ENCODE measurements at regions not wholly inside any gene's neighbourhood (a gene's known extent, or its start where the extent isn't known, plus 50 kb on each side); places are given as distances from the start of the nearest gene placed in this dataset.

DNA sequence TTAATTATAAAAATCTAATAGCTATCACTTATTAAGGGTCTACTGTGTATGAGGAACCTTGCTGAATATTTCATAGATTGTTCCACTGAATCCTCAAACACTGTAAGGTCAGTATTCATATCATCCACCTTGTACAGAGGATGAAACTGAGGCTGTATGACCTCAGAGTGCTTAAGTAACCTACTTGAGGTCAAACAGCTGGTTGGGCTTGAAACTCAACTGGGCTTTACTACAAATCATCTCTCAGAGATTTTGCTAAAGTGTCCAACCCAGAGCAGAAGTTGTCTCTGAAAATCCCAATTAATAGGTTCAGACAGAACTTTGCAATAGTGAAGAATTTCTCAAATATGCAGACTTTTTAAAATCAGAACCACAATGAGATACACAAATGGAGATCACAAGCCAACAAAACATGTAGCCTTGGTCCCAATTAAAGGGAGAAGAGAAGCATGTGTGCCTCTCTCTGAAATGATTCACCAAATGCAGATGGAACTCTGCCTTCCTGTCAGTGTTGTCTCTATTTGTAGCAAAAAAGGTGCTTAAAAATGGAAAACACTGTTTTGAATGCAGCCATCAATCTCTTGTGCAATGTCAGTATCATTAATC lies 131.4 kb downstream of the FAM114A2 start:
- Mint-ChIP-seq H3K36me3 (ENCODE audit: low read depth) (no peaks in the 10 kb centered on the region), H3K9me3 (no peaks in the 10 kb centered on the region), H3K27ac (no peak overlapping the region)

GRCh38 chr5:153905219-153905618 lies 133.5 kb downstream of the FAM114A2 start:
- H3K27ac Mint-ChIP-seq: no peak overlapping the region
- H3K4me3 Mint-ChIP-seq: no peak overlapping the region
- no peaks in the 10 kb centered on the region for H3K9me3 Mint-ChIP-seq
- H3K4me1 Mint-ChIP-seq: no peaks in the 10 kb centered on the region
- H3K36me3 Mint-ChIP-seq (ENCODE audit: low read depth): no peaks in the 10 kb centered on the region
- no peak for DNase-seq
- no peaks in the 10 kb centered on the region for H3K27me3 Mint-ChIP-seq (ENCODE audit: low read depth, poor library complexity)
- TF ChIP-seq, protein P1, sequence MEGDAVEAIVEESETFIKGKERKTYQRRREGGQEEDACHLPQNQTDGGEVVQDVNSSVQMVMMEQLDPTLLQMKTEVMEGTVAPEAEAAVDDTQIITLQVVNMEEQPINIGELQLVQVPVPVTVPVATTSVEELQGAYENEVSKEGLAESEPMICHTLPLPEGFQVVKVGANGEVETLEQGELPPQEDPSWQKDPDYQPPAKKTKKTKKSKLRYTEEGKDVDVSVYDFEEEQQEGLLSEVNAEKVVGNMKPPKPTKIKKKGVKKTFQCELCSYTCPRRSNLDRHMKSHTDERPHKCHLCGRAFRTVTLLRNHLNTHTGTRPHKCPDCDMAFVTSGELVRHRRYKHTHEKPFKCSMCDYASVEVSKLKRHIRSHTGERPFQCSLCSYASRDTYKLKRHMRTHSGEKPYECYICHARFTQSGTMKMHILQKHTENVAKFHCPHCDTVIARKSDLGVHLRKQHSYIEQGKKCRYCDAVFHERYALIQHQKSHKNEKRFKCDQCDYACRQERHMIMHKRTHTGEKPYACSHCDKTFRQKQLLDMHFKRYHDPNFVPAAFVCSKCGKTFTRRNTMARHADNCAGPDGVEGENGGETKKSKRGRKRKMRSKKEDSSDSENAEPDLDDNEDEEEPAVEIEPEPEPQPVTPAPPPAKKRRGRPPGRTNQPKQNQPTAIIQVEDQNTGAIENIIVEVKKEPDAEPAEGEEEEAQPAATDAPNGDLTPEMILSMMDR (IDR thresholded peaks at IDR 0.05): no peak

More for the DNA sequence above, 131.4 kb downstream of the FAM114A2 start:
- TF ChIP-seq, protein P1 (IDR thresholded peaks at IDR 0.05): no peak
- no peak for DNase-seq
- no peaks in the 10 kb centered on the region for H3K4me1 Mint-ChIP-seq
- no peaks in the 10 kb centered on the region for H3K27me3 Mint-ChIP-seq (ENCODE audit: low read depth, poor library complexity)
- H3K4me3 Mint-ChIP-seq: no peak overlapping the region

- H3K27ac Mint-ChIP-seq: no peak overlapping the region
- no peaks in the 10 kb centered on the region for H3K9me3 Mint-ChIP-seq
- no peaks in the 10 kb centered on the region for H3K36me3 Mint-ChIP-seq (ENCODE audit: low read depth)
- H3K4me3 Mint-ChIP-seq: no peak overlapping the region
- H3K27me3 Mint-ChIP-seq (ENCODE audit: low read depth, poor library complexity): no peaks in the 10 kb centered on the region
- TF ChIP-seq, protein P1 (IDR thresholded peaks at IDR 0.05): no peak
- no peaks in the 10 kb centered on the region for H3K4me1 Mint-ChIP-seq
- no peak for DNase-seq
Measured at GRCh38 chr5:153903321-153903720, 135.4 kb downstream of the FAM114A2 start.

- H3K27ac Mint-ChIP-seq: no peak overlapping the region
Measured at GRCh38 chr5:153902016-153902415, 136.7 kb downstream of the FAM114A2 start.

GRCh38 chr5:153901449-153901848 lies 137.3 kb downstream of the FAM114A2 start:
- H3K27me3 Mint-ChIP-seq (ENCODE audit: low read depth, poor library complexity): no peaks in the 10 kb centered on the region
- H3K36me3 Mint-ChIP-seq (ENCODE audit: low read depth): no peaks in the 10 kb centered on the region
- H3K9me3 Mint-ChIP-seq: no peaks in the 10 kb centered on the region
- peaks cover 14% of the 10 kb centered on the region for H3K4me1 Mint-ChIP-seq
- TF ChIP-seq, protein P1 (IDR thresholded peaks at IDR 0.05): no peak
- no peak for DNase-seq
- H3K4me3 Mint-ChIP-seq: no peak overlapping the region
- peak overlapping the region; percentile 44 for H3K27ac Mint-ChIP-seq

More at GRCh38 chr5:153902016-153902415, 136.7 kb downstream of the FAM114A2 start:
- H3K9me3 Mint-ChIP-seq: no peaks in the 10 kb centered on the region
- no peaks in the 10 kb centered on the region for H3K27me3 Mint-ChIP-seq (ENCODE audit: low read depth, poor library complexity)
- no peak overlapping the region for H3K4me3 Mint-ChIP-seq
- TF ChIP-seq, protein P1 (IDR thresholded peaks at IDR 0.05): no peak
- DNase-seq: no peak
- peaks cover 8% of the 10 kb centered on the region for H3K4me1 Mint-ChIP-seq
- no peaks in the 10 kb centered on the region for H3K36me3 Mint-ChIP-seq (ENCODE audit: low read depth)

DNA sequence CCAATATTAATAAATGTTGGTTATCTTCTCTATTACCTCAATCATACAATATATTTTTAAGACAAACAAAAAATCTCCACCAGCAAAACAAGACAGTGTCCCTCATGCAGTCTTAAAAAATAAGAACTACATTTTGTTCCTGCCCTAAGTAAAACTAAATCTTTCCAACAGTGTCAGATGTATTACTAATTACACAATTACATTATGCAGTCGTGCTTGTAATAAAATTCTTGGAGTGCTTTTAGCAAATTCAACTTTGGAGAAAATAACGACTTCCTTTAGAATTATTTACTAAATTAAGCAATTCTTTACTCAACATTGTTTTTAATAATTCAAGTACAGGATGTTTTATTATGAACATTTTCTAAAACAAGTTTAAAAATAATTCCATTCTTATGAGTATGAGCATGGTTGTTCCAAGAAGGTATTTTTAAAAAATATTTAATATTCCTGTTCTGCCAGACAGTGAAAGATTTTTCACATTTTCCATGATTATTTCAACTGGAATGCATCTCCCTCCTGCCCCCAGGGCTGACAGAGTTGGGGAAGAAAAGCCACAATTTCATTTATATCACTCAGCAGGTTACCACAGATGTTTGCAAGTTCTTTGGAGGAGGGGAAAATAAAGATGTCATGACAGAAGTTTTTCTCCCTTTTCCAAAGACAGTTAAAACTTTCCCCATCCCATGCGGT lies 137.9 kb downstream of the FAM114A2 start:
- Mint-ChIP-seq H3K27me3 (ENCODE audit: low read depth, poor library complexity) (no peaks in the 10 kb centered on the region), H3K27ac (no peak overlapping the region), H3K4me1 (peaks cover 17% of the 10 kb centered on the region), H3K4me3 (no peak overlapping the region), H3K36me3 (ENCODE audit: low read depth) (no peaks in the 10 kb centered on the region), H3K9me3 (no peaks in the 10 kb centered on the region)
- TF ChIP-seq, protein P1 (IDR thresholded peaks at IDR 0.05): no peak
- no peak for DNase-seq

Data from nephron progenitor cell (in vitro differentiated cells).